ENCODE measurements at regions not wholly inside any gene's neighbourhood (a gene's known extent, or its start where the extent isn't known, plus 50 kb on each side); places are given as distances from the start of the nearest gene placed in this dataset.

- Mint-ChIP-seq H3K4me3 (no peak overlapping the region), H3K27ac (no peak overlapping the region), H3K4me1 (no peaks in the 10 kb centered on the region), H3K9me3 (no peaks in the 10 kb centered on the region), H3K27me3 (peaks cover 2% of the 10 kb centered on the region), H3K36me3 (ENCODE audit: low read depth) (no peaks in the 10 kb centered on the region)
- ATAC-seq (replicated peaks) = no peak
Measured at GRCh38 chr1:14194511-14194910, 404.0 kb upstream of the KAZN start.

GRCh38 chr1:14205066-14205465 is 393.4 kb upstream of the KAZN start:
- no peaks in the 10 kb centered on the region for H3K4me1 Mint-ChIP-seq
- no peak overlapping the region for H3K4me3 Mint-ChIP-seq
- H3K9me3 Mint-ChIP-seq = peaks cover 3% of the 10 kb centered on the region
- H3K27ac Mint-ChIP-seq = no peak overlapping the region
- H3K36me3 Mint-ChIP-seq (ENCODE audit: low read depth) = no peaks in the 10 kb centered on the region
- H3K27me3 Mint-ChIP-seq = peaks cover 5% of the 10 kb centered on the region
- no peak for ATAC-seq (replicated peaks)

DNA sequence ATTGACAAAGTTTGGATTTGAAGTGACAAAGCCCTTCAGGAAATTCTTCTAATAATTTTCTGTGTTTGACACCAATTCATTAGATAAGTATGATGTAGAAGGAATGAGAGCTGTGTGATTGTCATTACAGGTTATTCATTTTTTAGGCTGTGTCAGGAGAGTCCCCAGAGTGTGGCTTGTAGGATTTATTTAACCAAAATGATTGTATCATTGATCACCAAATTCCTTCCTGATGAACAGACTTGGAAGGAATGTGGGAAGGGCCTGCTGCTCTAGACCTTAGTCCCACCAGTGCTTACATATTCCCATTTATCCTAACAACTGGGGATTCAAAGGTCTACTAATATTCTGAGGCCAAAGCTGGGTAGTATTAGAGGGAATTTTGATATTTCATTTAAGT is 383.3 kb upstream of the KAZN start:
- peaks cover 12% of the 10 kb centered on the region for H3K27me3 Mint-ChIP-seq
- no peaks in the 10 kb centered on the region for H3K4me1 Mint-ChIP-seq
- ATAC-seq (replicated peaks) = no peak
- no peak overlapping the region for H3K27ac Mint-ChIP-seq
- H3K9me3 Mint-ChIP-seq = peaks cover 11% of the 10 kb centered on the region
- H3K36me3 Mint-ChIP-seq (ENCODE audit: low read depth) = no peaks in the 10 kb centered on the region
- no peak overlapping the region for H3K4me3 Mint-ChIP-seq

GRCh38 chr1:14217384-14217783 is 381.1 kb upstream of the KAZN start:
- Mint-ChIP-seq H3K9me3 (peaks cover 12% of the 10 kb centered on the region), H3K27ac (no peak overlapping the region), H3K4me1 (no peaks in the 10 kb centered on the region), H3K36me3 (ENCODE audit: low read depth) (no peaks in the 10 kb centered on the region), H3K4me3 (no peak overlapping the region), H3K27me3 (peaks cover 20% of the 10 kb centered on the region)
- ATAC-seq (replicated peaks) = no peak

DNA sequence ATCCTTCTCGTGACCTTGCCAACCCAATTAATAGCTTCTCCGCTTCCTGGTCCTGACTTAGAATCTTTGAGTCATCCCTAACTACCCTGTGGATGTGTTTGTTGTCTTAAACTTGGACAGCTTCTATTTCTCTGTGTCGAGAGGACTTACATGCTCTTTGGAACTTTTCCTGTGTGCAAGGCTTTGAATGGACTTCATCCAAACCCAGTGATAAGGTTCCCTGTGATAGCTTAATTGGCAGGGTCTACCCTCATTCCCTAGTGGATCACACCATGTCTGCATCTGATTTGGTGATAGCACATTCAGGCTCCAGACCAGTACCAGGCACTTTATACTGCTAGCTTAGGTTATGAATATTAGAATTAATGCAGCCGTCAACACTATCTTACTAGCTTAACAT is 378.2 kb upstream of the KAZN start:
- H3K9me3 Mint-ChIP-seq = peaks cover 16% of the 10 kb centered on the region
- peaks cover 13% of the 10 kb centered on the region for H3K27me3 Mint-ChIP-seq
- no peaks in the 10 kb centered on the region for H3K36me3 Mint-ChIP-seq (ENCODE audit: low read depth)
- no peak overlapping the region for H3K27ac Mint-ChIP-seq
- no peaks in the 10 kb centered on the region for H3K4me1 Mint-ChIP-seq
- H3K4me3 Mint-ChIP-seq = no peak overlapping the region
- no peak for ATAC-seq (replicated peaks)

DNA sequence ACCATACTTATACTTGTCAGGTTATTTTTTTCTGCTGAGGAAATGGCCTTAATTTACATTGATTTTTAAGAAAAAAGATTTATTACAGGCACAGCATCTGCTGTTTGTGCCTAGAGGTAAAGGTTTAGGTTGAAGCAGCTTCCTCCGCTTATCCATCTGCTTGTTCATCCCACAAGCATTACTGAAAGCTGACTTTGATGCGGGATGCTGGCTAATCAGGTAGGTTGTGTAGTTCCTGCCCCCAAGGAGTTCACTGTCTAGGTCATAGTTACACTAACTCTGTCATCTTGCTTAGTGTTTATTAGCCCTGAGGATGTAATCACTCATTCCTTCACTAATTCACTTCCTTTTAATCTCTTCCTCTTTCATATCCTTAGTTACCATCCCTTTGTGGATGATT is 377.7 kb upstream of the KAZN start:
- ATAC-seq (replicated peaks) = no peak

GRCh38 chr1:14222086-14222485 is 376.4 kb upstream of the KAZN start:
- Mint-ChIP-seq H3K27me3 (peaks cover 13% of the 10 kb centered on the region), H3K4me1 (no peaks in the 10 kb centered on the region), H3K4me3 (no peak overlapping the region), H3K9me3 (peaks cover 12% of the 10 kb centered on the region), H3K36me3 (ENCODE audit: low read depth) (no peaks in the 10 kb centered on the region), H3K27ac (no peak overlapping the region)
- ATAC-seq (replicated peaks) = no peak

More for the DNA sequence above, 377.7 kb upstream of the KAZN start:
- peaks cover 16% of the 10 kb centered on the region for H3K9me3 Mint-ChIP-seq
- no peak overlapping the region for H3K4me3 Mint-ChIP-seq
- H3K36me3 Mint-ChIP-seq (ENCODE audit: low read depth) = no peaks in the 10 kb centered on the region
- H3K4me1 Mint-ChIP-seq = no peaks in the 10 kb centered on the region
- peaks cover 13% of the 10 kb centered on the region for H3K27me3 Mint-ChIP-seq
- H3K27ac Mint-ChIP-seq = no peak overlapping the region

GRCh38 chr1:14228677-14229076 is 369.8 kb upstream of the KAZN start:
- no peak overlapping the region for H3K4me3 Mint-ChIP-seq
- H3K9me3 Mint-ChIP-seq = peaks cover 8% of the 10 kb centered on the region
- H3K36me3 Mint-ChIP-seq (ENCODE audit: low read depth) = no peaks in the 10 kb centered on the region
- no peak for ATAC-seq (replicated peaks)
- H3K27ac Mint-ChIP-seq = no peak overlapping the region
- no peaks in the 10 kb centered on the region for H3K4me1 Mint-ChIP-seq
- peaks cover 1% of the 10 kb centered on the region for H3K27me3 Mint-ChIP-seq

- no peak overlapping the region for H3K4me3 Mint-ChIP-seq
Measured at GRCh38 chr1:14233510-14233909, 365.0 kb upstream of the KAZN start.

GRCh38 chr1:14236097-14236496 is 362.4 kb upstream of the KAZN start:
- Mint-ChIP-seq H3K27me3 (peaks cover 4% of the 10 kb centered on the region), H3K27ac (no peak overlapping the region), H3K36me3 (ENCODE audit: low read depth) (no peaks in the 10 kb centered on the region), H3K4me3 (no peak overlapping the region), H3K4me1 (no peaks in the 10 kb centered on the region), H3K9me3 (peaks cover 3% of the 10 kb centered on the region)
- ATAC-seq (replicated peaks) = no peak

More at GRCh38 chr1:14233510-14233909, 365.0 kb upstream of the KAZN start:
- no peak for ATAC-seq (replicated peaks)
- Mint-ChIP-seq H3K9me3 (peaks cover 3% of the 10 kb centered on the region), H3K4me1 (no peaks in the 10 kb centered on the region), H3K27me3 (peaks cover 4% of the 10 kb centered on the region), H3K36me3 (ENCODE audit: low read depth) (no peaks in the 10 kb centered on the region), H3K27ac (no peak overlapping the region)

DNA sequence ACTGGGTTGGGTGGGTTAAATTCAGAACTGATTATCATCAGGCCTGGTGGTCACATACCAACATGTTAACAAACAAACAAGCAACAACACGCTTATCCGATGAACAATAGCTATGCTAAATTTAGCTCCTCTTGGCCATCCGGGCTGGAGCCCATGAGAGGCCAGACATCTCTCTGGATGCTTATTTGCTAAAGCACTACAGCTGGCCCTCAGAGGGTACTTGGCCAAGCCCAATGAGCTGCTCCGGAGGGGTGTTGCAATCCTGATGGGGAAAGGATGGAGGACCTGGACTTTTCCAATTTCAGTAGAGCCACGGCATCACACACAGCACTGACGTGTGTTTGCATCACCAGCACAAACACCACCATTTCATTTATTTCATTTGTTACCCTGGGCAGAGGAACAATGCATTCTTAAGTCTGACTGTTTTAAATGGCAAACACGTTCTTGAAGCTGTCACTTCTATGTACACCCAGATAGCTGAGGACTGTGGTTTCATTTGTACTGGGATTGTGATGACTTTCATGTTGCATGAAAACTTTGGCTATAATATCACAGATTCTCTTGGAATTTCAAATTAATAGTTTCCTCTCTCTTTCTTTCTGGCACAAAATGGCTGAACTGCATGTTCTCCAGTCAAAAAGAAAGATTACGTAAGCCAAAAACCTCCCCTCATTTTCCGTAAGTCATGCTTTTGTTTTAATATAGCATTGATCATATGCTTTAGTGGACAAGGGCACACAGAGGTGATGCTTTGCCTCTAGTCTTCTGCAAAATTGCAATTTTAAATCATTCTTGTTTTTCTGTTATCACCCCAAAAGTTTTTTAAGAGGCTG is 359.8 kb upstream of the KAZN start:
- ATAC-seq (replicated peaks) = no peak
- Mint-ChIP-seq H3K9me3 (no peaks in the 10 kb centered on the region), H3K36me3 (ENCODE audit: low read depth) (no peaks in the 10 kb centered on the region), H3K27ac (no peak overlapping the region), H3K27me3 (peaks cover 10% of the 10 kb centered on the region), H3K4me1 (no peaks in the 10 kb centered on the region), H3K4me3 (no peak overlapping the region)

DNA sequence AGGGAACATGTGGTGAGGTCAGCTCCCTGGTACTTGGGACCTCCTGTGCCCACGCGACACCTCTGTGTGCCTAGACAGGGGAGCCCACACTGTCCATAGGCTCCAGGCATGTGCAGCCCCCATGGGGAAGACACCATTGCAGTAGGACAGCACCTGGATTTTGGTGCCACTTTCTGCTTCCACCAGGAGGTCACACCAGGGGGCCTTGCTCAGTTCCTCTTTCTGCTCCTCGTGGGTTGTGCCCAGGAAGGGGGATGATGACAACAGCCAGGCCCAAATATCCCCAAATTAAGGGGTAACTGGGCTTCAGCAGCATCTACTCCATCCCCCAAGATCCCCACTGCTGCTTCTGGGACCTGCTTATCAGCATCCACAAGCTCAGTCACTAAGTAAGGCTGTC is 358.2 kb upstream of the KAZN start:
- ATAC-seq (replicated peaks) = no peak
- no peak overlapping the region for H3K27ac Mint-ChIP-seq
- no peaks in the 10 kb centered on the region for H3K4me1 Mint-ChIP-seq
- no peaks in the 10 kb centered on the region for H3K9me3 Mint-ChIP-seq
- H3K27me3 Mint-ChIP-seq = peaks cover 17% of the 10 kb centered on the region
- no peak overlapping the region for H3K4me3 Mint-ChIP-seq
- no peaks in the 10 kb centered on the region for H3K36me3 Mint-ChIP-seq (ENCODE audit: low read depth)

GRCh38 chr1:14242123-14242522 is 356.4 kb upstream of the KAZN start:
- Mint-ChIP-seq H3K4me3 (no peak overlapping the region), H3K27ac (no peak overlapping the region), H3K9me3 (no peaks in the 10 kb centered on the region), H3K36me3 (ENCODE audit: low read depth) (no peaks in the 10 kb centered on the region), H3K27me3 (peaks cover 21% of the 10 kb centered on the region), H3K4me1 (no peaks in the 10 kb centered on the region)
- no peak for ATAC-seq (replicated peaks)

- Mint-ChIP-seq H3K4me1 (no peaks in the 10 kb centered on the region), H3K36me3 (ENCODE audit: low read depth) (no peaks in the 10 kb centered on the region), H3K27ac (no peak overlapping the region), H3K4me3 (no peak overlapping the region), H3K9me3 (no peaks in the 10 kb centered on the region), H3K27me3 (peaks cover 21% of the 10 kb centered on the region)
- ATAC-seq (replicated peaks) = no peak
Measured at GRCh38 chr1:14242870-14243269, 355.6 kb upstream of the KAZN start.

- Mint-ChIP-seq H3K27me3 (peaks cover 17% of the 10 kb centered on the region), H3K4me1 (no peaks in the 10 kb centered on the region), H3K36me3 (ENCODE audit: low read depth) (no peaks in the 10 kb centered on the region), H3K4me3 (no peak overlapping the region), H3K9me3 (no peaks in the 10 kb centered on the region), H3K27ac (no peak overlapping the region)
- ATAC-seq (replicated peaks) = no peak
Measured at GRCh38 chr1:14245954-14246353, 352.5 kb upstream of the KAZN start.
